HEK293 (cell line): ENCODE measurements at regions not wholly inside any gene's neighbourhood (a gene's known extent, or its start where the extent isn't known, plus 50 kb on each side); places are given as distances from the start of the nearest gene placed in this dataset.

ENCODE experiments used
- CTCF ChIA-PET: fragments of 350-600 bp; formaldehyde crosslinking; extraction: SDS; loops from one replicate; lab custom pipeline; 2021; ENCODE audit warnings: antibody characterized with exemption; lab: Yijun Ruan, JAX
- POLR2A ChIA-PET: fragments of 300-600 bp; formaldehyde crosslinking; extraction: SDS; loops from one replicate; lab custom pipeline; 2020; ENCODE audit warnings: antibody characterized with exemption, inconsistent platforms; lab: Yijun Ruan, JAX
- H3K27ac ChIP-seq: fragments of 200-500 bp; sonication (Bioruptor generic); 2 replicates; pipeline ENCODE4 v1.5.1; 2014; ENCODE audit warnings: low read depth, low read length, control low read depth, inconsistent platforms; ENCODE audit errors: extremely low read depth
- H3K36me3 ChIP-seq, 2 experiments: fragments of 200-500 bp in 1 of 2; sonication (Bioruptor generic) in 1 of 2; 1 replicate in 1 of 2; 2 replicates in 1 of 2; pipeline ENCODE4 v1.5.1; 2014 to 2017; ENCODE audit warnings: inconsistent platforms in 2 of 2, low read length in 2 of 2; ENCODE audit not compliant: control insufficient read depth in 2 of 2, insufficient read depth in 1 of 2
- H3K4me1 ChIP-seq: fragments of 200-500 bp; sonication (Bioruptor generic); 2 replicates; pipeline ENCODE4 v1.5.1; 2014; ENCODE audit warnings: mild to moderate bottlenecking, low read length, inconsistent platforms; ENCODE audit not compliant: control insufficient read depth, insufficient read depth
- H3K4me3 ChIP-seq: 2 replicates; pipeline ENCODE4 v1.5.1; 2011; ENCODE audit warnings: low read depth, mild to moderate bottlenecking, control low read depth, low read length, moderate library complexity
- H3K9me3 ChIP-seq: fragments of 200-500 bp; sonication (Bioruptor generic); 2 replicates; pipeline ENCODE4 v1.5.1; 2014; ENCODE audit warnings: low read depth, low read length, inconsistent platforms; ENCODE audit not compliant: control insufficient read depth, insufficient read depth
- CTCF ChIP-seq: fragments of 450-650 bp; formaldehyde crosslinking; IDR thresholded peaks from 2 replicates; pipeline ENCODE4 v1.5.1; 2016; ENCODE audit warnings: missing biosample characterization, missing genetic modification characterization
- FEZF1 ChIP-seq: fragments of 450-650 bp; formaldehyde crosslinking; IDR thresholded peaks from 2 replicates; pipeline ENCODE4 v1.5.1; 2016; ENCODE audit warnings: missing biosample characterization, missing genetic modification characterization
- KLF16 ChIP-seq: fragments of 450-650 bp; formaldehyde crosslinking; IDR thresholded peaks from 2 replicates; pipeline ENCODE4 v1.5.1; 2017; ENCODE audit warnings: missing biosample characterization, missing genetic modification characterization
- MYNN ChIP-seq: fragments of 450-650 bp; formaldehyde crosslinking; IDR thresholded peaks from 2 replicates; pipeline ENCODE4 v1.5.1; 2016; ENCODE audit warnings: missing biosample characterization, missing genetic modification characterization, borderline replicate concordance
- PRDM10 ChIP-seq: fragments of 450-650 bp; formaldehyde crosslinking; IDR thresholded peaks from 2 replicates; pipeline ENCODE4 v1.5.1; 2016; ENCODE audit warnings: missing biosample characterization, missing genetic modification characterization
- ZIC2 ChIP-seq: fragments of 450-650 bp; formaldehyde crosslinking; IDR thresholded peaks from 2 replicates; pipeline ENCODE4 v1.5.1; 2016; ENCODE audit warnings: missing biosample characterization, missing genetic modification characterization
- ZNF112 ChIP-seq: fragments of 450-650 bp; formaldehyde crosslinking; IDR thresholded peaks from 2 replicates; pipeline ENCODE4 v1.5.0; 2017; ENCODE audit warnings: missing biosample characterization, missing genetic modification characterization
- ZNF19 ChIP-seq: fragments of 450-650 bp; formaldehyde crosslinking; IDR thresholded peaks from 2 replicates; pipeline ENCODE4; 2016; ENCODE audit warnings: missing biosample characterization, missing genetic modification characterization, low read depth
- ZNF544 ChIP-seq: fragments of 450-650 bp; formaldehyde crosslinking; IDR thresholded peaks from 2 replicates; pipeline ENCODE4 v1.5.0; 2017; ENCODE audit warnings: missing biosample characterization, missing genetic modification characterization
- ZNF549 ChIP-seq: fragments of 450-650 bp; IDR thresholded peaks from 2 replicates; pipeline ENCODE4 v1.5.1; 2018; ENCODE audit warnings: missing biosample characterization, missing genetic modification characterization, mild to moderate bottlenecking, inconsistent platforms, moderate library complexity
- ZNF664 ChIP-seq: fragments of 450-650 bp; formaldehyde crosslinking; IDR thresholded peaks from 2 replicates; pipeline ENCODE4 v1.5.1; 2016; ENCODE audit warnings: missing biosample characterization, missing genetic modification characterization
- ZNF677 ChIP-seq: fragments of 450-650 bp; IDR thresholded peaks from 2 replicates; pipeline ENCODE4 v1.5.0; 2018; ENCODE audit warnings: missing biosample characterization, mild to moderate bottlenecking, missing genetic modification characterization, moderate library complexity
- ZNF792 ChIP-seq: fragments of 450-650 bp; formaldehyde crosslinking; IDR thresholded peaks from 2 replicates; pipeline ENCODE4 v1.5.1; 2016; ENCODE audit warnings: missing biosample characterization, missing genetic modification characterization
- TF ChIP-seq, protein P1 (sequence below): fragments of 450-650 bp; formaldehyde crosslinking; IDR thresholded peaks from 2 replicates; pipeline ENCODE4 v1.5.1; 2016; ENCODE audit warnings: missing biosample characterization, missing genetic modification characterization, low read depth
- TF ChIP-seq, protein P2 (sequence below): fragments of 450-650 bp; formaldehyde crosslinking; IDR thresholded peaks from 2 replicates; pipeline ENCODE4 v1.5.0; 2017; ENCODE audit warnings: missing biosample characterization, missing genetic modification characterization, borderline replicate concordance
- TF ChIP-seq, protein P3 (sequence below): fragments of 450-650 bp; formaldehyde crosslinking; conservative IDR thresholded peaks from 2 replicates; pipeline ENCODE4 v1.5.1; 2016; ENCODE audit warnings: low read depth, missing biosample characterization, missing genetic modification characterization
- TF ChIP-seq, protein P4 (sequence below): fragments of 450-650 bp; formaldehyde crosslinking; IDR thresholded peaks from 2 replicates; pipeline ENCODE4 v1.5.1; 2016; ENCODE audit warnings: missing biosample characterization, missing genetic modification characterization, borderline replicate concordance

GRCh38 chr4:123105026-123105420 lies 182.6 kb upstream of the NUDT6 start (continued):
- TF ChIP-seq PRDM10 (tag by site-specific recombination) (no peak), ZNF664 (tag by site-specific recombination) (no peak), ZNF19 (tag by site-specific recombination) (no peak), ZNF549 (tag by site-specific recombination) (no peak), ZNF792 (tag by site-specific recombination) (no peak), ZIC2 (tag by site-specific recombination) (no peak), ZNF677 (tag by site-specific recombination) (no peak), ZNF544 (tag by site-specific recombination) (no peak)
- TF ChIP-seq, protein P1, sequence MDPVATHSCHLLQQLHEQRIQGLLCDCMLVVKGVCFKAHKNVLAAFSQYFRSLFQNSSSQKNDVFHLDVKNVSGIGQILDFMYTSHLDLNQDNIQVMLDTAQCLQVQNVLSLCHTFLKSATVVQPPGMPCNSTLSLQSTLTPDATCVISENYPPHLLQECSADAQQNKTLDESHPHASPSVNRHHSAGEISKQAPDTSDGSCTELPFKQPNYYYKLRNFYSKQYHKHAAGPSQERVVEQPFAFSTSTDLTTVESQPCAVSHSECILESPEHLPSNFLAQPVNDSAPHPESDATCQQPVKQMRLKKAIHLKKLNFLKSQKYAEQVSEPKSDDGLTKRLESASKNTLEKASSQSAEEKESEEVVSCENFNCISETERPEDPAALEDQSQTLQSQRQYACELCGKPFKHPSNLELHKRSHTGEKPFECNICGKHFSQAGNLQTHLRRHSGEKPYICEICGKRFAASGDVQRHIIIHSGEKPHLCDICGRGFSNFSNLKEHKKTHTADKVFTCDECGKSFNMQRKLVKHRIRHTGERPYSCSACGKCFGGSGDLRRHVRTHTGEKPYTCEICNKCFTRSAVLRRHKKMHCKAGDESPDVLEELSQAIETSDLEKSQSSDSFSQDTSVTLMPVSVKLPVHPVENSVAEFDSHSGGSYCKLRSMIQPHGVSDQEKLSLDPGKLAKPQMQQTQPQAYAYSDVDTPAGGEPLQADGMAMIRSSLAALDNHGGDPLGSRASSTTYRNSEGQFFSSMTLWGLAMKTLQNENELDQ (tag by site-specific recombination) = no peak

DNA sequence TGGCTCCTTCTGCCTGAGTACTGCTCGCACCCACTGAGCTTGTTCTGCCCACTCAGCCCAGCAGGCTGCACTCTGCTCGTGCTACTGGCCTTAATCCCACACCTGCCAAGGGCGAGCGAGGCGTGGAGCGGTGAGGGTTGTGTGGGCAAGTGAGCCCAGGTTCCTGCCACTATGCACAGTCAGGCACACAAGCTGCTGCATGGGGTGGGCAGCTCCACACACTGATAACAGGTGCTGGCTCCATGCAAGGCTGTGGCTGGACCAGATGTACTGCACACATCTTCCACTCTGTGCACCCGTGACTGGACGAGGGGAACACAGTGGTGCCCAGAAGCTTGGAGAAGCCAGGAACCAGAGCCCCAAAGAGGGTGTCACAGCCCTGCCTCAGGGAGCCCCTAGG lies 184.3 kb upstream of the NUDT6 start:
- H3K4me3 ChIP-seq = no peak overlapping the region
- TF ChIP-seq CTCF (tag by site-specific recombination) = no peak
- TF ChIP-seq, protein P2, sequence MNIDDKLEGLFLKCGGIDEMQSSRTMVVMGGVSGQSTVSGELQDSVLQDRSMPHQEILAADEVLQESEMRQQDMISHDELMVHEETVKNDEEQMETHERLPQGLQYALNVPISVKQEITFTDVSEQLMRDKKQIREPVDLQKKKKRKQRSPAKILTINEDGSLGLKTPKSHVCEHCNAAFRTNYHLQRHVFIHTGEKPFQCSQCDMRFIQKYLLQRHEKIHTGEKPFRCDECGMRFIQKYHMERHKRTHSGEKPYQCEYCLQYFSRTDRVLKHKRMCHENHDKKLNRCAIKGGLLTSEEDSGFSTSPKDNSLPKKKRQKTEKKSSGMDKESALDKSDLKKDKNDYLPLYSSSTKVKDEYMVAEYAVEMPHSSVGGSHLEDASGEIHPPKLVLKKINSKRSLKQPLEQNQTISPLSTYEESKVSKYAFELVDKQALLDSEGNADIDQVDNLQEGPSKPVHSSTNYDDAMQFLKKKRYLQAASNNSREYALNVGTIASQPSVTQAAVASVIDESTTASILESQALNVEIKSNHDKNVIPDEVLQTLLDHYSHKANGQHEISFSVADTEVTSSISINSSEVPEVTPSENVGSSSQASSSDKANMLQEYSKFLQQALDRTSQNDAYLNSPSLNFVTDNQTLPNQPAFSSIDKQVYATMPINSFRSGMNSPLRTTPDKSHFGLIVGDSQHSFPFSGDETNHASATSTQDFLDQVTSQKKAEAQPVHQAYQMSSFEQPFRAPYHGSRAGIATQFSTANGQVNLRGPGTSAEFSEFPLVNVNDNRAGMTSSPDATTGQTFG = no peak
- TF ChIP-seq FEZF1 (tag by site-specific recombination) = no peak
- TF ChIP-seq MYNN (tag by site-specific recombination) = no peak
- TF ChIP-seq, protein P3, sequence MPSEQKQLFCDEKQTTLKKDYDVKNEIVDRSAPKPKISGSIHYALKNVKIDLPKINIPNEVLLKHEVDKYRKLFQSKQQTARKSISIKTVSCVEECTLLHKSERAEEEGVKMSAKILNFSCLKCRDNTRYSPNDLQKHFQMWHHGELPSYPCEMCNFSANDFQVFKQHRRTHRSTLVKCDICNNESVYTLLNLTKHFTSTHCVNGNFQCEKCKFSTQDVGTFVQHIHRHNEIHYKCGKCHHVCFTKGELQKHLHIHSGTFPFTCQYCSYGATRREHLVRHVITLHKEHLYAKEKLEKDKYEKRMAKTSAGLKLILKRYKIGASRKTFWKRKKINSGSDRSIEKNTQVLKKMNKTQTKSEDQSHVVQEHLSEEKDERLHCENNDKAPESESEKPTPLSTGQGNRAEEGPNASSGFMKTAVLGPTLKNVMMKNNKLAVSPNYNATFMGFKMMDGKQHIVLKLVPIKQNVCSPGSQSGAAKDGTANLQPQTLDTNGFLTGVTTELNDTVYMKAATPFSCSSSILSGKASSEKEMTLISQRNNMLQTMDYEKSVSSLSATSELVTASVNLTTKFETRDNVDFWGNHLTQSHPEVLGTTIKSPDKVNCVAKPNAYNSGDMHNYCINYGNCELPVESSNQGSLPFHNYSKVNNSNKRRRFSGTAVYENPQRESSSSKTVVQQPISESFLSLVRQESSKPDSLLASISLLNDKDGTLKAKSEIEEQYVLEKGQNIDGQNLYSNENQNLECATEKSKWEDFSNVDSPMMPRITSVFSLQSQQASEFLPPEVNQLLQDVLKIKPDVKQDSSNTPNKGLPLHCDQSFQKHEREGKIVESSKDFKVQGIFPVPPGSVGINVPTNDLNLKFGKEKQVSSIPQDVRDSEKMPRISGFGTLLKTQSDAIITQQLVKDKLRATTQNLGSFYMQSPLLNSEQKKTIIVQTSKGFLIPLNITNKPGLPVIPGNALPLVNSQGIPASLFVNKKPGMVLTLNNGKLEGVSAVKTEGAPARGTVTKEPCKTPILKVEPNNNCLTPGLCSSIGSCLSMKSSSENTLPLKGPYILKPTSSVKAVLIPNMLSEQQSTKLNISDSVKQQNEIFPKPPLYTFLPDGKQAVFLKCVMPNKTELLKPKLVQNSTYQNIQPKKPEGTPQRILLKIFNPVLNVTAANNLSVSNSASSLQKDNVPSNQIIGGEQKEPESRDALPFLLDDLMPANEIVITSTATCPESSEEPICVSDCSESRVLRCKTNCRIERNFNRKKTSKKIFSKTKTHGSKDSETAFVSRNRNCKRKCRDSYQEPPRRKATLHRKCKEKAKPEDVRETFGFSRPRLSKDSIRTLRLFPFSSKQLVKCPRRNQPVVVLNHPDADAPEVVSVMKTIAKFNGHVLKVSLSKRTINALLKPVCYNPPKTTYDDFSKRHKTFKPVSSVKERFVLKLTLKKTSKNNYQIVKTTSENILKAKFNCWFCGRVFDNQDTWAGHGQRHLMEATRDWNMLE (tag by site-specific recombination) = no peak
- TF ChIP-seq KLF16 (tag by site-specific recombination) = no peak
- TF ChIP-seq ZNF112 (tag by site-specific recombination) = no peak
- TF ChIP-seq, protein P4, sequence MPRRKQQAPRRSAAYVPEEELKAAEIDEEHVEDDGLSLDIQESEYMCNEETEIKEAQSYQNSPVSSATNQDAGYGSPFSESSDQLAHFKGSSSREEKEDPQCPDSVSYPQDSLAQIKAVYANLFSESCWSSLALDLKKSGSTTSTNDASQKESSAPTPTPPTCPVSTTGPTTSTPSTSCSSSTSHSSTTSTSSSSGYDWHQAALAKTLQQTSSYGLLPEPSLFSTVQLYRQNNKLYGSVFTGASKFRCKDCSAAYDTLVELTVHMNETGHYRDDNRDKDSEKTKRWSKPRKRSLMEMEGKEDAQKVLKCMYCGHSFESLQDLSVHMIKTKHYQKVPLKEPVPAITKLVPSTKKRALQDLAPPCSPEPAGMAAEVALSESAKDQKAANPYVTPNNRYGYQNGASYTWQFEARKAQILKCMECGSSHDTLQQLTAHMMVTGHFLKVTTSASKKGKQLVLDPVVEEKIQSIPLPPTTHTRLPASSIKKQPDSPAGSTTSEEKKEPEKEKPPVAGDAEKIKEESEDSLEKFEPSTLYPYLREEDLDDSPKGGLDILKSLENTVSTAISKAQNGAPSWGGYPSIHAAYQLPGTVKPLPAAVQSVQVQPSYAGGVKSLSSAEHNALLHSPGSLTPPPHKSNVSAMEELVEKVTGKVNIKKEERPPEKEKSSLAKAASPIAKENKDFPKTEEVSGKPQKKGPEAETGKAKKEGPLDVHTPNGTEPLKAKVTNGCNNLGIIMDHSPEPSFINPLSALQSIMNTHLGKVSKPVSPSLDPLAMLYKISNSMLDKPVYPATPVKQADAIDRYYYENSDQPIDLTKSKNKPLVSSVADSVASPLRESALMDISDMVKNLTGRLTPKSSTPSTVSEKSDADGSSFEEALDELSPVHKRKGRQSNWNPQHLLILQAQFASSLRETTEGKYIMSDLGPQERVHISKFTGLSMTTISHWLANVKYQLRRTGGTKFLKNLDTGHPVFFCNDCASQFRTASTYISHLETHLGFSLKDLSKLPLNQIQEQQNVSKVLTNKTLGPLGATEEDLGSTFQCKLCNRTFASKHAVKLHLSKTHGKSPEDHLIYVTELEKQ (tag by site-specific recombination) = no peak
- ChIA-PET CTCF (interaction anchor here (0.8 kb wide), 1 partner anchor 19 kb away, joined by 3 read pairs; no protein-coding TSS in a partner anchor), POLR2A (no interaction called here)
- H3K36me3 ChIP-seq = peaks cover 0 to 5% of the 10 kb centered on the region in 2 experiments; a peak in 1 of 3 replicates
- no peak overlapping the region for H3K27ac ChIP-seq
- no peaks in the 10 kb centered on the region for H3K9me3 ChIP-seq
- no peaks in the 10 kb centered on the region for H3K4me1 ChIP-seq
